ENCODE measurements at regions not wholly inside any gene's neighbourhood (a gene's known extent, or its start where the extent isn't known, plus 50 kb on each side); places are given as distances from the start of the nearest gene placed in this dataset.
A peak's percentile ranks its signal among the peaks of the same experiment; 100 is the strongest.

DNA sequence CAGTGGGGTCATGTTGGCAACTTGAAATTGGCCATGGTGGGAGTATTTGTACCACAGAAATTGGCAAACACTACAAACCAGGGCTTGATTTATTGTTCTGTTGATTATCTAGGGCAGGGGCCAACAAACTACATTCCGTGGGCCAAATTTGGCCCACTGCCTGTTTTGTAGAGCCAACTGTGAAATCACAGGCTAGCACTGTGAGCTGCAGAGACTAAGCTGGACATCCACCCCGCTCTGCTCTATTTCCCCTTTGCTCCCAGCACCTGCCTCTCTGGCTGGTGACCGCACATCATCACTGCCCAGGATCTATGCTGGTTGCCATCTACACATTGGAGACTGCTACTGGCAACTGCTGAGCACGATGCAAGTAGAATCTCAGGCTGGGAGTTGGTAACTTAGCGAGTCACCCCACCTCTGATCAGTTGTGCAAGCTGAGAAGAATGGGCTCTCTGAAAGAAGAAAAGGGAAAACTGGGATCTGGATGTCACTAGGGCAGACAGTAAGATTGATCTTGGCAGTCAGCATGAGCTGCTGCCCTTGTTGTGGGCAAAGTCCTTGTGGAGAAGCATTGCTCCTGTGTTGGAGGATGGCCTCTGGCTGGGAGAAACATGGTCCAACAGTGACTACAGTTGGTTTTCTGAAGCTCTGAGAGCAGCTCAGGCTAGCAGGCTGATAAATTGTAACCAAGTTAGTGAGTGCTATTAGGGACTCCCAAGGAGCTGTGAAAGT is 144.7 kb upstream of the RAD23B start:
- TF ChIP-seq, protein P1, sequence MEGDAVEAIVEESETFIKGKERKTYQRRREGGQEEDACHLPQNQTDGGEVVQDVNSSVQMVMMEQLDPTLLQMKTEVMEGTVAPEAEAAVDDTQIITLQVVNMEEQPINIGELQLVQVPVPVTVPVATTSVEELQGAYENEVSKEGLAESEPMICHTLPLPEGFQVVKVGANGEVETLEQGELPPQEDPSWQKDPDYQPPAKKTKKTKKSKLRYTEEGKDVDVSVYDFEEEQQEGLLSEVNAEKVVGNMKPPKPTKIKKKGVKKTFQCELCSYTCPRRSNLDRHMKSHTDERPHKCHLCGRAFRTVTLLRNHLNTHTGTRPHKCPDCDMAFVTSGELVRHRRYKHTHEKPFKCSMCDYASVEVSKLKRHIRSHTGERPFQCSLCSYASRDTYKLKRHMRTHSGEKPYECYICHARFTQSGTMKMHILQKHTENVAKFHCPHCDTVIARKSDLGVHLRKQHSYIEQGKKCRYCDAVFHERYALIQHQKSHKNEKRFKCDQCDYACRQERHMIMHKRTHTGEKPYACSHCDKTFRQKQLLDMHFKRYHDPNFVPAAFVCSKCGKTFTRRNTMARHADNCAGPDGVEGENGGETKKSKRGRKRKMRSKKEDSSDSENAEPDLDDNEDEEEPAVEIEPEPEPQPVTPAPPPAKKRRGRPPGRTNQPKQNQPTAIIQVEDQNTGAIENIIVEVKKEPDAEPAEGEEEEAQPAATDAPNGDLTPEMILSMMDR (IDR thresholded peaks at IDR 0.05; ENCODE audit: low read depth, low read length) = no peak
- Histone ChIP-seq H3K9me3 (ENCODE audit: control insufficient read depth, insufficient read depth, low read length) (no peaks in the 10 kb centered on the region), H3K4me3 (ENCODE audit: low read depth, low read length) (no peak overlapping the region), H3K27ac (ENCODE audit: low read depth, low read length) (no peak overlapping the region), H3K27me3 (ENCODE audit: control insufficient read depth, insufficient read depth, low read length) (peaks cover 12% of the 10 kb centered on the region)
- ChIA-PET POLR2A (no interaction called here), CTCF (interaction anchor here (0.5 to 4.9 kb wide), 18 partner anchors 8 to 1807 kb away, joined by 3 to 40 read pairs (median 4); no protein-coding TSS in a partner anchor)
- no peak for DNase-seq (ENCODE audit: low read depth, low spot score)

DNA sequence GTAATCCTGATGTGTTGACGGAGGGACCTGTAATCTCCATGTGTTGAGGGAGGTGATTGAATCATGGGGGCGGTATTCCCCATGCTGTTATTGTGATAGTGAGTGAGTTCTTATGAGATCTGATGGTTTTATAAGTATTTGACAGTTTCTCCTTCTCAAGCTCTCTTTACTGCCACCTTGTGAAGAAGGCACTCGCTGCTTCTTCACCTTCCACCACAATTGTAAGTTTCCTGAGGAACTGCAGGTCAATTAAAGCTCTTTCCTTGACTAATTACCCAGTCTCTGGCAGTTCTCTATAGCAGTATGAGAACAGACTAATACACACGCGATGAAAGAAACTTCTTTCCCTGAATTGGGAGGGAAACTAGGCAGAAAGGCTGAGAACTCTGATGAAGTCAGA is 141.1 kb upstream of the RAD23B start:
- H3K27ac ChIP-seq (ENCODE audit: low read depth, low read length) = no peak overlapping the region
- TF ChIP-seq, protein P1 (IDR thresholded peaks at IDR 0.05; ENCODE audit: low read depth, low read length) = peak; percentile 34
- H3K9me3 ChIP-seq (ENCODE audit: control insufficient read depth, insufficient read depth, low read length) = no peaks in the 10 kb centered on the region
- H3K27me3 ChIP-seq (ENCODE audit: control insufficient read depth, insufficient read depth, low read length) = peaks cover 12% of the 10 kb centered on the region
- CTCF ChIA-PET = interaction anchor here (0.6 to 1.1 kb wide), 2 partner anchors 20 to 1300 kb away, joined by 3 to 5 read pairs; no protein-coding TSS in a partner anchor
- no peak overlapping the region for H3K4me3 ChIP-seq (ENCODE audit: low read depth, low read length)
- no peak for DNase-seq (ENCODE audit: low read depth, low spot score)
- POLR2A ChIA-PET = no interaction called here

DNA sequence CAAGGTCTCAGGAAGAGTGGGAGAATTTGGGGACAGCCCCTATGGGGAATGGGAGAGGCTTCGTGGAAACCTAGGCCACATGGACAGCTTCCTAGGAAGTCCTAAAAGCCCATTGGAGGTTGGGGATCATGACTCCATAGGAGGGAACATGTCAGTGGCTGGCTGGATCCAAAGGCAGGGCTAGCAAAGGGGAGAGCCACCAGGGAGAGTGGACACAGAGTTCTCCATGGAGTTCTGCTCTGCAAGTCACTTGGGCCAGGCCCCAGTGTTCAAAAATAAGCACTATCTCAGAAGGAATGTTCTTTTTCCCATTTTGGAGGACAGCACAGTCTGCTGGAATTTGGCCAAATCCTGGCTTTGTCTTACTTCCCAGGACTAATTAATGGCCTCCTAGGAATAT is 140.6 kb upstream of the RAD23B start:
- TF ChIP-seq, protein P1 (IDR thresholded peaks at IDR 0.05; ENCODE audit: low read depth, low read length) = no peak
- peaks cover 12% of the 10 kb centered on the region for H3K27me3 ChIP-seq (ENCODE audit: control insufficient read depth, insufficient read depth, low read length)
- DNase-seq (ENCODE audit: low read depth, low spot score) = no peak
- no peak overlapping the region for H3K4me3 ChIP-seq (ENCODE audit: low read depth, low read length)
- no peak overlapping the region for H3K27ac ChIP-seq (ENCODE audit: low read depth, low read length)
- H3K9me3 ChIP-seq (ENCODE audit: control insufficient read depth, insufficient read depth, low read length) = no peaks in the 10 kb centered on the region
- ChIA-PET POLR2A (no interaction called here), CTCF (interaction anchor here (0.6 to 1.1 kb wide), 2 partner anchors 19 to 1301 kb away, joined by 3 to 5 read pairs; no protein-coding TSS in a partner anchor)

DNA sequence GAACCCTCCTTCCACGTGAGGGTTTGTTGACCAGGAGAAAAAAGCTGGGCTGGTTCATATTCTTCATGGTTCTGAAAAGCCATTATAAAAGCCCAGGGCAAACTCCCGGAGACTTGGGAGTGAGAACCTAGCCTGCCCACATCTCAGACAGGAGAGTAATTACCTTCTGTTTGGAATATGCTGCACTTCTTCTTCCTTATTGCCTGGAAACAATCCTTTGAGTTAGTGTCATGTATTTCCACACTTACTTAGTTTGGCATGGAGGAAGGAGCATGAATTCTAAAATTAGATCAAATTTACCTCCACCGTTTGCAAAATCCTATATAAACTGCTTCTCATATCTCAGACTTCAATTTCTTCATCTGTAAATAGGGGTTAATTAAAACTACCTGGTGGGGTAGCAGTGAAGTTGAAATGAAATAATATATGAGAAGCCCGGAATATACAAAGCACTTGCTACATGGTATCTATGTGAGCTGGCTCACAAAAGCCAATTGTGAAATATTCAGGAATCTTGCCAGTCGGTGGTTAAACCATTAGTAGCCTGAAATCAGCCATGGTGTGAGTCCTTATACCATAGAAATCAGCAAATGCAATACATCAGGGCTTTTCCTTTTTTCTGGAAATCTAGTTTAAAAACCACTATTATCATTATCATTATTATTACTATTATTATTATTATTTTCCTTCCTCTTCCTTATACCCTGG is 140.0 kb upstream of the RAD23B start:
- ChIA-PET POLR2A (no interaction called here), CTCF (interaction anchor here (0.6 to 0.7 kb wide), 2 partner anchors 1301 to 1303 kb away, joined by 4 to 5 read pairs; no protein-coding TSS in a partner anchor)
- Histone ChIP-seq H3K4me3 (ENCODE audit: low read depth, low read length) (no peak overlapping the region), H3K27ac (ENCODE audit: low read depth, low read length) (no peak overlapping the region), H3K27me3 (ENCODE audit: control insufficient read depth, insufficient read depth, low read length) (peaks cover 12% of the 10 kb centered on the region), H3K9me3 (ENCODE audit: control insufficient read depth, insufficient read depth, low read length) (no peaks in the 10 kb centered on the region)
- TF ChIP-seq, protein P1 (IDR thresholded peaks at IDR 0.05; ENCODE audit: low read depth, low read length) = no peak
- DNase-seq (ENCODE audit: low read depth, low spot score) = no peak

DNA sequence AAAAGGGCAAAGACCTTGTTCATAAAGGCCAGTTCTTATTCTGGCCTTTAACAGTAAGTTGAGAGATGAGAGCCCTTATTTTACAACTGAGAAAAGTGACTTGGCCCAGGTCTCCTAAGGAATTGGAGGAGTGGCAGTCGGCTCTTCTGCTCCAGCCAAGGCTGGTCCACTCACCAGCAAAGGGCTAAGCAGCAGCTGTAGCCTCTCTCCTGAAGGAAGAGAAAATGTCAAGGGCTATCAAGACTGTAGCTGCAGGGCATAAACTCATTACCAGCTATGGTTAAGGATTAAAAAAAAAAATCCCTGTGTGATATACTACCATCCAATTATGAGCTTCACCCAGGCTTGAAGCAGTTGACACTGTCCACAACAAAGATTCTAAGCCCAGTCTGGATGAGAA is 138.6 kb upstream of the RAD23B start:
- Histone ChIP-seq H3K27me3 (ENCODE audit: control insufficient read depth, insufficient read depth, low read length) (peaks cover 10% of the 10 kb centered on the region), H3K27ac (ENCODE audit: low read depth, low read length) (no peak overlapping the region), H3K4me3 (ENCODE audit: low read depth, low read length) (no peak overlapping the region), H3K9me3 (ENCODE audit: control insufficient read depth, insufficient read depth, low read length) (no peaks in the 10 kb centered on the region)
- CTCF ChIA-PET = no interaction called here
- DNase-seq (ENCODE audit: low read depth, low spot score) = no peak
- TF ChIP-seq, protein P1 (IDR thresholded peaks at IDR 0.05; ENCODE audit: low read depth, low read length) = no peak
- POLR2A ChIA-PET = no interaction called here

Data from AG04450 (cell line).